H1 (cell line): ENCODE measurements at regions not wholly inside any gene's neighbourhood (a gene's known extent, or its start where the extent isn't known, plus 50 kb on each side); places are given as distances from the start of the nearest gene placed in this dataset.

Experiments used
- CTBP2 ChIP-seq: IDR thresholded peaks from 2 replicates; pipeline ENCODE4 v1.7.0; 2011; ENCODE audit warnings: borderline replicate concordance, mild to moderate bottlenecking, moderate library complexity, mixed read lengths, low read length; ENCODE audit not compliant: insufficient read depth, insufficient read length
- EZH2 ChIP-seq: fragments of 200-600 bp; sonication (generic); IDR thresholded peaks from 2 replicates; pipeline ENCODE4 v1.7.1; 2012; ENCODE audit warnings: low read depth, mild to moderate bottlenecking, moderate library complexity, low read length, inconsistent platforms; ENCODE audit not compliant: severe bottlenecking
- POLR2A ChIP-seq, 2 experiments: IDR thresholded peaks; 1 replicate in 1 of 2; 2 replicates in 1 of 2; pipeline ENCODE4 v1.6.1; 2011; ENCODE audit warnings: low read depth in 2 of 2, low read length in 2 of 2, mild to moderate bottlenecking in 2 of 2; ENCODE audit errors: control extremely low read depth in 1 of 2
- RFX5 ChIP-seq: IDR thresholded peaks from 2 replicates; pipeline ENCODE4 v1.6.1; 2011; ENCODE audit warnings: low read depth, low read length, improper control_type of control experiment, borderline replicate concordance
- TAF1 ChIP-seq: IDR thresholded peaks from 2 replicates; pipeline ENCODE4 v1.6.1; 2011; ENCODE audit warnings: mild to moderate bottlenecking, low read depth, low read length
- TF ChIP-seq, protein P1 (sequence below): IDR thresholded peaks from 2 replicates; pipeline ENCODE4 v1.6.1; 2011; ENCODE audit warnings: low read depth, mild to moderate bottlenecking, low read length; ENCODE audit not compliant: insufficient read depth
- TF ChIP-seq, protein P2 (sequence below), 3 experiments: IDR thresholded peaks; 1 replicate in 2 of 3; 2 replicates in 1 of 3; pipeline versions ENCODE4 v1.5.1 to v1.6.1; 2011; ENCODE audit warnings: low read length in 3 of 3, mild to moderate bottlenecking in 3 of 3, inconsistent platforms in 2 of 3, low read depth in 1 of 3, moderate library complexity in 1 of 3; ENCODE audit not compliant: insufficient read depth in 1 of 3; ENCODE audit errors: control extremely low read depth in 1 of 3
- TF ChIP-seq, protein P3 (sequence below): IDR thresholded peaks from 2 replicates; pipeline ENCODE4 v1.6.1; 2011; ENCODE audit warnings: low read length, improper control_type of control experiment

DNA sequence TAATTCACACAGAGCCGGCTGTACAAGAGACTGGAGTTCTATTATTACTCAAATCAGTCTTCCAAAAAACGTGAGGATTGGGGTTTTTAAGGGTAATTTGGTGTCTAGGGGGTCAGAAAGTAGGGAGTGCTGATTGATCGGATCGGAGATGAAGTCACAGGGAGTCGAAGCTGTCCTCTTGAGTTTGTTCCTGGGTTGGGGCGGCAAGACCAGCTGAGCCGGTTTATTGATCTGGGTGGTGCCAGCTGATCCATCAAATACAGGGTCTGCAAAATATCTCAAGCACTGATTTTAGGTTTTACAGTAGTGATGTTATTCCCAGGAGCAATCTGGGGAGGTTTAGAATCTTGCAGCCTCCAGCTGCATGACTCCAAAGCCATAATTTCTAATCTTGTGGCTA, 262.7 kb downstream of the KCNRG start:
- TF ChIP-seq TAF1: no peak
- TF ChIP-seq POLR2A (IDR thresholded peaks at IDR 0.05; ENCODE audit: control extremely low read depth in 1 of 2, low read depth in 2 of 2, low read length in 2 of 2): no peak
- TF ChIP-seq, protein P1, sequence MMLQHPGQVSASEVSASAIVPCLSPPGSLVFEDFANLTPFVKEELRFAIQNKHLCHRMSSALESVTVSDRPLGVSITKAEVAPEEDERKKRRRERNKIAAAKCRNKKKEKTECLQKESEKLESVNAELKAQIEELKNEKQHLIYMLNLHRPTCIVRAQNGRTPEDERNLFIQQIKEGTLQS: no peak
- TF ChIP-seq, protein P2, sequence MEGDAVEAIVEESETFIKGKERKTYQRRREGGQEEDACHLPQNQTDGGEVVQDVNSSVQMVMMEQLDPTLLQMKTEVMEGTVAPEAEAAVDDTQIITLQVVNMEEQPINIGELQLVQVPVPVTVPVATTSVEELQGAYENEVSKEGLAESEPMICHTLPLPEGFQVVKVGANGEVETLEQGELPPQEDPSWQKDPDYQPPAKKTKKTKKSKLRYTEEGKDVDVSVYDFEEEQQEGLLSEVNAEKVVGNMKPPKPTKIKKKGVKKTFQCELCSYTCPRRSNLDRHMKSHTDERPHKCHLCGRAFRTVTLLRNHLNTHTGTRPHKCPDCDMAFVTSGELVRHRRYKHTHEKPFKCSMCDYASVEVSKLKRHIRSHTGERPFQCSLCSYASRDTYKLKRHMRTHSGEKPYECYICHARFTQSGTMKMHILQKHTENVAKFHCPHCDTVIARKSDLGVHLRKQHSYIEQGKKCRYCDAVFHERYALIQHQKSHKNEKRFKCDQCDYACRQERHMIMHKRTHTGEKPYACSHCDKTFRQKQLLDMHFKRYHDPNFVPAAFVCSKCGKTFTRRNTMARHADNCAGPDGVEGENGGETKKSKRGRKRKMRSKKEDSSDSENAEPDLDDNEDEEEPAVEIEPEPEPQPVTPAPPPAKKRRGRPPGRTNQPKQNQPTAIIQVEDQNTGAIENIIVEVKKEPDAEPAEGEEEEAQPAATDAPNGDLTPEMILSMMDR (IDR thresholded peaks at IDR 0.05; ENCODE audit: control extremely low read depth in 1 of 3, insufficient read depth in 1 of 3, low read depth in 1 of 3, low read length in 3 of 3): no peak
- TF ChIP-seq RFX5: no peak
- TF ChIP-seq, protein P3, sequence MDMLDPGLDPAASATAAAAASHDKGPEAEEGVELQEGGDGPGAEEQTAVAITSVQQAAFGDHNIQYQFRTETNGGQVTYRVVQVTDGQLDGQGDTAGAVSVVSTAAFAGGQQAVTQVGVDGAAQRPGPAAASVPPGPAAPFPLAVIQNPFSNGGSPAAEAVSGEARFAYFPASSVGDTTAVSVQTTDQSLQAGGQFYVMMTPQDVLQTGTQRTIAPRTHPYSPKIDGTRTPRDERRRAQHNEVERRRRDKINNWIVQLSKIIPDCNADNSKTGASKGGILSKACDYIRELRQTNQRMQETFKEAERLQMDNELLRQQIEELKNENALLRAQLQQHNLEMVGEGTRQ: no peak
- no peak for TF ChIP-seq EZH2
- no peak for TF ChIP-seq CTBP2
